ENCODE measurements at regions not wholly inside any gene's neighbourhood (a gene's known extent, or its start where the extent isn't known, plus 50 kb on each side); places are given as distances from the start of the nearest gene placed in this dataset.

DNA sequence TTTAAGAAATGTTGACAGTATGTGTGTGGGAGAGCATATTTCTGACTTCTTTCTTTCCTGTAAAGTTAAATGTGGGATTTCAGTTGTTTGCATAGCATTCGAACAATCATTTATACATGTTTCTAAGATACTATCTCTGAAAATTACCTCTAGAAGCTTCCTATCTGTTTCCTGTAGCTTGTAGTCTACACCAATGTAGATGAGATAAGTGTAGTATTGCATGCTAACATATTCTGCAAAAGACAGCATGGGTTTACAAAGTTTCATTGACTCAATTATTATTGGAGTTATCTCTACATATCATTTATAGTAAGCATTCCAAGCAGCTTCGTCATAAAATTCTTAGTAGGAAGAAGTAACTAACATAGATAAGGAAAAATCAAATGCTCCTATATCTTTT lies 98.9 kb upstream of the DPYD start:
- no peak overlapping the region for H3K9ac ChIP-seq
- H3K36me3 ChIP-seq (replicated peaks in 1 of 2; ENCODE audit: control insufficient read depth in 1 of 2, insufficient read depth in 2 of 2, low read length in 1 of 2), result peaks cover 8 to 33% of the 10 kb centered on the region in 2 experiments
- H3K9me3 ChIP-seq, result no peaks in the 10 kb centered on the region
- H3K9me2 ChIP-seq, result no peaks in the 10 kb centered on the region; the same call in 1 of the 2 replicates
- TF ChIP-seq, protein P1, sequence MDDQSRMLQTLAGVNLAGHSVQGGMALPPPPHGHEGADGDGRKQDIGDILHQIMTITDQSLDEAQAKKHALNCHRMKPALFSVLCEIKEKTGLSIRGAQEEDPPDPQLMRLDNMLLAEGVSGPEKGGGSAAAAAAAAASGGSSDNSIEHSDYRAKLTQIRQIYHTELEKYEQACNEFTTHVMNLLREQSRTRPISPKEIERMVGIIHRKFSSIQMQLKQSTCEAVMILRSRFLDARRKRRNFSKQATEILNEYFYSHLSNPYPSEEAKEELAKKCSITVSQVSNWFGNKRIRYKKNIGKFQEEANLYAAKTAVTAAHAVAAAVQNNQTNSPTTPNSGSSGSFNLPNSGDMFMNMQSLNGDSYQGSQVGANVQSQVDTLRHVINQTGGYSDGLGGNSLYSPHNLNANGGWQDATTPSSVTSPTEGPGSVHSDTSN (IDR thresholded peaks at IDR 0.05), result 0 out of 2 replicates have a peak, but pooled peaks have one; percentile 4
- TF ChIP-seq EP300 (IDR thresholded peaks at IDR 0.05; ENCODE audit: borderline replicate concordance in 1 of 2, low read depth in 1 of 2, low read length in 1 of 2) (no peak; a peak in 1 of 4 replicates), NRF1 (IDR thresholded peaks at IDR 0.05; ENCODE audit: low read depth, low read length) (no peak), GATA2 (CRISPR knock-in tag; IDR thresholded peaks at IDR 0.05) (no peak), YY1 (IDR thresholded peaks at IDR 0.05; ENCODE audit: low read depth) (no peak), TCF12 (IDR thresholded peaks at IDR 0.05) (no peak; the same call in 1 of the 2 replicates), RXRA (IDR thresholded peaks at IDR 0.05; ENCODE audit: borderline replicate concordance, low read depth) (no peak)
- TF ChIP-seq, protein P2, sequence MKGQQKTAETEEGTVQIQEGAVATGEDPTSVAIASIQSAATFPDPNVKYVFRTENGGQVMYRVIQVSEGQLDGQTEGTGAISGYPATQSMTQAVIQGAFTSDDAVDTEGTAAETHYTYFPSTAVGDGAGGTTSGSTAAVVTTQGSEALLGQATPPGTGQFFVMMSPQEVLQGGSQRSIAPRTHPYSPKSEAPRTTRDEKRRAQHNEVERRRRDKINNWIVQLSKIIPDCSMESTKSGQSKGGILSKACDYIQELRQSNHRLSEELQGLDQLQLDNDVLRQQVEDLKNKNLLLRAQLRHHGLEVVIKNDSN (IDR thresholded peaks at IDR 0.05; ENCODE audit: borderline replicate concordance, low read depth), result no peak
- H3K79me2 ChIP-seq (ENCODE audit: insufficient read depth), result peaks cover 47% of the 10 kb centered on the region
- ChIA-PET CTCF (no interaction called here), POLR2A (no interaction called here)
- H3K27ac ChIP-seq (ENCODE audit: low read depth in 2 of 2, low read length in 1 of 2), result peak overlapping the region in 1 of 2 experiments; percentile 24; a peak in 2 of 4 replicates
- H3K4me1 ChIP-seq (ENCODE audit: control insufficient read depth in 1 of 2, insufficient read depth in 2 of 2, low read depth in 1 of 2, low read length in 1 of 2), result no peaks in the 10 kb centered on the region
- no peak overlapping the region for H3K4me3 ChIP-seq (ENCODE audit: low read depth in 2 of 2, low read length in 1 of 2)
- 35% methylated on average over 2 of the region's 2 CpGs for WGBS (ENCODE audit: low lambda C conversion rate)
- peaks cover 4% of the 10 kb centered on the region for H3F3A ChIP-seq (replicated peaks; ENCODE audit: insufficient read depth)
- no peaks in the 10 kb centered on the region for H3K27me3 ChIP-seq (ENCODE audit: insufficient read depth)
- H2AFZ ChIP-seq (ENCODE audit: low read depth), result no peak overlapping the region
- DNase-seq, result no peak
- H4K20me1 ChIP-seq (ENCODE audit: insufficient read depth), result no peaks in the 10 kb centered on the region
- no peak overlapping the region for H3K4me2 ChIP-seq

DNA sequence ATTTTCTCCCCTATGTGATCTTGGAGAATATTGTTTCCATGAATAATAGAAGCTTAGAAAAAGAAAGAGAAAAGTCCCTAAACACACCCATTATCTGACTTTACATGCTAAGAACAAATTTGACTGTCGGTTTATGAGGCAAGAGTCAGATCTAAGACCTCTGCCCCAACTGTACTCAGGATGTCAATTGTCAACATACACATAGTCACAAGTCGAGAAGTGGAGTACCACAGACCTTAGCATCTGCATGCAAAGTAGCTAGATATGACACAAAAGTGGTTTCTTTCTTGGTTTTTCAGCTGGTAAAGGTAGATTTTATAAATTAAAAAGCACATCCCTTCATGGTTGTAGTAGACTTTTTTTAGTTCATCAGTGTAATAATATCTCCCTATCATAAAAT lies 97.2 kb upstream of the DPYD start:
- no peaks in the 10 kb centered on the region for H3K9me3 ChIP-seq
- TF ChIP-seq, protein P3, sequence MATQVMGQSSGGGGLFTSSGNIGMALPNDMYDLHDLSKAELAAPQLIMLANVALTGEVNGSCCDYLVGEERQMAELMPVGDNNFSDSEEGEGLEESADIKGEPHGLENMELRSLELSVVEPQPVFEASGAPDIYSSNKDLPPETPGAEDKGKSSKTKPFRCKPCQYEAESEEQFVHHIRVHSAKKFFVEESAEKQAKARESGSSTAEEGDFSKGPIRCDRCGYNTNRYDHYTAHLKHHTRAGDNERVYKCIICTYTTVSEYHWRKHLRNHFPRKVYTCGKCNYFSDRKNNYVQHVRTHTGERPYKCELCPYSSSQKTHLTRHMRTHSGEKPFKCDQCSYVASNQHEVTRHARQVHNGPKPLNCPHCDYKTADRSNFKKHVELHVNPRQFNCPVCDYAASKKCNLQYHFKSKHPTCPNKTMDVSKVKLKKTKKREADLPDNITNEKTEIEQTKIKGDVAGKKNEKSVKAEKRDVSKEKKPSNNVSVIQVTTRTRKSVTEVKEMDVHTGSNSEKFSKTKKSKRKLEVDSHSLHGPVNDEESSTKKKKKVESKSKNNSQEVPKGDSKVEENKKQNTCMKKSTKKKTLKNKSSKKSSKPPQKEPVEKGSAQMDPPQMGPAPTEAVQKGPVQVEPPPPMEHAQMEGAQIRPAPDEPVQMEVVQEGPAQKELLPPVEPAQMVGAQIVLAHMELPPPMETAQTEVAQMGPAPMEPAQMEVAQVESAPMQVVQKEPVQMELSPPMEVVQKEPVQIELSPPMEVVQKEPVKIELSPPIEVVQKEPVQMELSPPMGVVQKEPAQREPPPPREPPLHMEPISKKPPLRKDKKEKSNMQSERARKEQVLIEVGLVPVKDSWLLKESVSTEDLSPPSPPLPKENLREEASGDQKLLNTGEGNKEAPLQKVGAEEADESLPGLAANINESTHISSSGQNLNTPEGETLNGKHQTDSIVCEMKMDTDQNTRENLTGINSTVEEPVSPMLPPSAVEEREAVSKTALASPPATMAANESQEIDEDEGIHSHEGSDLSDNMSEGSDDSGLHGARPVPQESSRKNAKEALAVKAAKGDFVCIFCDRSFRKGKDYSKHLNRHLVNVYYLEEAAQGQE (IDR thresholded peaks at IDR 0.05; ENCODE audit: low read depth, low read length), result no peak
- TF ChIP-seq NFIC (IDR thresholded peaks at IDR 0.05; ENCODE audit: borderline replicate concordance) (no peak), TAF1 (IDR thresholded peaks at IDR 0.05; ENCODE audit: borderline replicate concordance, low read depth, low read length) (no peak), TEAD4 (IDR thresholded peaks at IDR 0.05; ENCODE audit: borderline replicate concordance, insufficient read depth) (no peak), MXI1 (IDR thresholded peaks at IDR 0.05; ENCODE audit: low read depth, low read length) (no peak), RXRA (IDR thresholded peaks at IDR 0.05; ENCODE audit: borderline replicate concordance, low read depth) (no peak), TCF12 (IDR thresholded peaks at IDR 0.05) (no peak), SMC3 (IDR thresholded peaks at IDR 0.05; ENCODE audit: low read depth, low read length) (no peak), NRF1 (IDR thresholded peaks at IDR 0.05; ENCODE audit: low read depth, low read length) (no peak), POLR2AphosphoS5 (IDR thresholded peaks at IDR 0.05; ENCODE audit: low read depth, low read length) (no peak)
- TF ChIP-seq, protein P4, sequence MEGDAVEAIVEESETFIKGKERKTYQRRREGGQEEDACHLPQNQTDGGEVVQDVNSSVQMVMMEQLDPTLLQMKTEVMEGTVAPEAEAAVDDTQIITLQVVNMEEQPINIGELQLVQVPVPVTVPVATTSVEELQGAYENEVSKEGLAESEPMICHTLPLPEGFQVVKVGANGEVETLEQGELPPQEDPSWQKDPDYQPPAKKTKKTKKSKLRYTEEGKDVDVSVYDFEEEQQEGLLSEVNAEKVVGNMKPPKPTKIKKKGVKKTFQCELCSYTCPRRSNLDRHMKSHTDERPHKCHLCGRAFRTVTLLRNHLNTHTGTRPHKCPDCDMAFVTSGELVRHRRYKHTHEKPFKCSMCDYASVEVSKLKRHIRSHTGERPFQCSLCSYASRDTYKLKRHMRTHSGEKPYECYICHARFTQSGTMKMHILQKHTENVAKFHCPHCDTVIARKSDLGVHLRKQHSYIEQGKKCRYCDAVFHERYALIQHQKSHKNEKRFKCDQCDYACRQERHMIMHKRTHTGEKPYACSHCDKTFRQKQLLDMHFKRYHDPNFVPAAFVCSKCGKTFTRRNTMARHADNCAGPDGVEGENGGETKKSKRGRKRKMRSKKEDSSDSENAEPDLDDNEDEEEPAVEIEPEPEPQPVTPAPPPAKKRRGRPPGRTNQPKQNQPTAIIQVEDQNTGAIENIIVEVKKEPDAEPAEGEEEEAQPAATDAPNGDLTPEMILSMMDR (IDR thresholded peaks at IDR 0.05), result no peak
- TF ChIP-seq, protein P5, sequence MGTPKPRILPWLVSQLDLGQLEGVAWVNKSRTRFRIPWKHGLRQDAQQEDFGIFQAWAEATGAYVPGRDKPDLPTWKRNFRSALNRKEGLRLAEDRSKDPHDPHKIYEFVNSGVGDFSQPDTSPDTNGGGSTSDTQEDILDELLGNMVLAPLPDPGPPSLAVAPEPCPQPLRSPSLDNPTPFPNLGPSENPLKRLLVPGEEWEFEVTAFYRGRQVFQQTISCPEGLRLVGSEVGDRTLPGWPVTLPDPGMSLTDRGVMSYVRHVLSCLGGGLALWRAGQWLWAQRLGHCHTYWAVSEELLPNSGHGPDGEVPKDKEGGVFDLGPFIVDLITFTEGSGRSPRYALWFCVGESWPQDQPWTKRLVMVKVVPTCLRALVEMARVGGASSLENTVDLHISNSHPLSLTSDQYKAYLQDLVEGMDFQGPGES (IDR thresholded peaks at IDR 0.05; ENCODE audit: low read depth, low read length), result no peak
- ChIA-PET CTCF (no interaction called here), POLR2A (no interaction called here)
- peaks cover 4% of the 10 kb centered on the region for H3F3A ChIP-seq (replicated peaks; ENCODE audit: insufficient read depth)
- no peaks in the 10 kb centered on the region for H4K20me1 ChIP-seq (ENCODE audit: insufficient read depth)
- DNase-seq, result no peak
- H3K9ac ChIP-seq, result no peak overlapping the region
- no peak overlapping the region for H3K4me3 ChIP-seq (ENCODE audit: low read depth in 2 of 2, low read length in 1 of 2)
- no peak overlapping the region for H3K27ac ChIP-seq (ENCODE audit: low read depth in 2 of 2, low read length in 1 of 2)
- H3K4me1 ChIP-seq (ENCODE audit: control insufficient read depth in 1 of 2, insufficient read depth in 2 of 2, low read depth in 1 of 2, low read length in 1 of 2), result no peaks in the 10 kb centered on the region
- H3K79me2 ChIP-seq (ENCODE audit: insufficient read depth), result peaks cover 33% of the 10 kb centered on the region
- H2AFZ ChIP-seq (ENCODE audit: low read depth), result no peak overlapping the region
- no peaks in the 10 kb centered on the region for H3K27me3 ChIP-seq (ENCODE audit: insufficient read depth)
- WGBS (ENCODE audit: low lambda C conversion rate), result 95% methylated on average over 2 of the region's 2 CpGs
- peaks cover 8 to 35% of the 10 kb centered on the region in 2 experiments for H3K36me3 ChIP-seq (replicated peaks in 1 of 2; ENCODE audit: control insufficient read depth in 1 of 2, insufficient read depth in 2 of 2, low read length in 1 of 2)
- H3K9me2 ChIP-seq, result no peaks in the 10 kb centered on the region; the same call in 1 of the 2 replicates
- H3K4me2 ChIP-seq, result no peak overlapping the region
